SU-DHL-6 (cell line): ENCODE measurements at regions not wholly inside any gene's neighbourhood (a gene's known extent, or its start where the extent isn't known, plus 50 kb on each side); places are given as distances from the start of the nearest gene placed in this dataset.

Experiments
- H2AFZ ChIP-seq: fragments of 200-600 bp; sonication (generic); 2 replicates; pipeline ENCODE4 v1.6.1; 2014; ENCODE audit warnings: low read depth, mild to moderate bottlenecking, moderate library complexity, mixed read lengths, antibody characterized with exemption, low read length; ENCODE audit not compliant: severe bottlenecking
- H3F3A ChIP-seq: fragments of 200-600 bp; shearing (Covaris generic); 2 replicates; pipeline ENCODE4 v1.6.0; 2016; ENCODE audit warnings: antibody characterized with exemption, mild to moderate bottlenecking; ENCODE audit not compliant: insufficient read depth
- H3K27ac ChIP-seq: fragments of 200-600 bp; sonication (generic); 2 replicates; pipeline ENCODE4 v1.5.1; 2016; ENCODE audit warnings: low read depth, mild to moderate bottlenecking, low read length, moderate library complexity, mixed read lengths
- H3K27me3 ChIP-seq: fragments of 200-600 bp; sonication (generic), shearing (Covaris generic); 2 replicates; pipeline ENCODE4 v1.6.0; 2014; ENCODE audit warnings: mild to moderate bottlenecking, low read length
- H3K36me3 ChIP-seq: fragments of 200-600 bp; sonication (generic); 2 replicates; pipeline ENCODE4 v1.6.1; 2014; ENCODE audit warnings: mild to moderate bottlenecking, low read length, mixed read lengths
- H3K4me2 ChIP-seq: fragments of 300-600, 200-600 bp; shearing (Covaris generic), sonication (generic); 2 replicates; pipeline ENCODE4 v1.6.0; 2014; ENCODE audit warnings: low read length, low read depth, mild to moderate bottlenecking; ENCODE audit not compliant: poor library complexity, severe bottlenecking
- H3K4me3 ChIP-seq: fragments of 200-600 bp; sonication (generic); 2 replicates; pipeline ENCODE4 v1.5.1; 2014; ENCODE audit warnings: antibody characterized with exemption, low read length, mild to moderate bottlenecking, mixed read lengths; ENCODE audit not compliant: insufficient read depth, poor library complexity, severe bottlenecking
- H3K79me2 ChIP-seq: fragments of 200-600 bp; sonication (generic); 2 replicates; pipeline ENCODE4 v1.6.1; 2014; ENCODE audit warnings: mild to moderate bottlenecking, low read length, moderate library complexity; ENCODE audit not compliant: insufficient read depth
- H3K9ac ChIP-seq: fragments of 200-600 bp; sonication (generic); 2 replicates; pipeline ENCODE4 v1.7.0; 2014; ENCODE audit warnings: mild to moderate bottlenecking, low read length
- H3K9me2 ChIP-seq: fragments of 200-600 bp; sonication (generic); replicated peaks from 2 replicates; pipeline ENCODE4 v1.6.1; 2014; ENCODE audit warnings: low read length; ENCODE audit not compliant: insufficient read depth
- H3K9me3 ChIP-seq: fragments of 200-600 bp; sonication (generic); 2 replicates; pipeline ENCODE4 v1.6.1; 2014; ENCODE audit warnings: low read length, mixed read lengths; ENCODE audit not compliant: insufficient read depth
- H4K20me1 ChIP-seq: fragments of 200-600 bp; sonication (generic); 2 replicates; pipeline ENCODE4 v1.6.1; 2014; ENCODE audit warnings: low read depth, mild to moderate bottlenecking, antibody characterized with exemption, low read length, moderate library complexity, mixed read lengths
- EZH2phosphoT487 ChIP-seq: fragments of 200-600 bp; sonication (generic), shearing (Covaris generic); conservative IDR thresholded peaks from 2 replicates; pipeline ENCODE4 v1.6.1; 2018; ENCODE audit warnings: mild to moderate bottlenecking, antibody characterized with exemption, low read length, moderate library complexity, mixed read lengths
- TF ChIP-seq, protein P1 (sequence below): fragments of 200-600 bp; sonication (generic); IDR thresholded peaks from one replicate; pipeline ENCODE4 v1.5.1; 2017; ENCODE audit warnings: antibody characterized with exemption, mild to moderate bottlenecking, low read length, moderate library complexity; ENCODE audit not compliant: insufficient read depth, poor library complexity, severe bottlenecking

DNA sequence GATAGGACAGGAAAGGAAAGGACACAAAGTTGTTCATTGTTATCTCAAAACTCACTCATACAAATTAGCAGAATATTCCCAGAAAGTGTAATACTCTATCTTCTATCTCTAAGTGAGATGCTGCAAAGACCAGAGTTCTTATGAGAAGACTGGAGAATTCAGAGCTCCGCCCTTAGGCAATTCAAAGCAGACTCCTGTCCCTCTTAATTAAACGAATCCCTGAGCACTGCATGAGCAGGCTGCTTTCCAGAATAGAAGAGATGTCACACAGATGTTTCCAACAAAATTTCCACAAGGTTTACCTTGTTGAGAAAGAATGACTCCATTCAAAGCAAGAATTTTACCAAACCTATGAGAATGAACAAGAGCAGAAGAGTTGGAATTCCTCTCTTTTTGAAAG is 630.8 kb upstream of the INTU start:
- H3K27me3 ChIP-seq, result no peaks in the 10 kb centered on the region
- H3K4me2 ChIP-seq, result no peak overlapping the region
- H3K4me3 ChIP-seq, result no peak overlapping the region
- H4K20me1 ChIP-seq, result no peaks in the 10 kb centered on the region
- no peaks in the 10 kb centered on the region for H3K36me3 ChIP-seq
- H3K79me2 ChIP-seq, result no peaks in the 10 kb centered on the region
- H3K9me3 ChIP-seq, result no peaks in the 10 kb centered on the region
- no peak for TF ChIP-seq EZH2phosphoT487
- TF ChIP-seq, protein P1, sequence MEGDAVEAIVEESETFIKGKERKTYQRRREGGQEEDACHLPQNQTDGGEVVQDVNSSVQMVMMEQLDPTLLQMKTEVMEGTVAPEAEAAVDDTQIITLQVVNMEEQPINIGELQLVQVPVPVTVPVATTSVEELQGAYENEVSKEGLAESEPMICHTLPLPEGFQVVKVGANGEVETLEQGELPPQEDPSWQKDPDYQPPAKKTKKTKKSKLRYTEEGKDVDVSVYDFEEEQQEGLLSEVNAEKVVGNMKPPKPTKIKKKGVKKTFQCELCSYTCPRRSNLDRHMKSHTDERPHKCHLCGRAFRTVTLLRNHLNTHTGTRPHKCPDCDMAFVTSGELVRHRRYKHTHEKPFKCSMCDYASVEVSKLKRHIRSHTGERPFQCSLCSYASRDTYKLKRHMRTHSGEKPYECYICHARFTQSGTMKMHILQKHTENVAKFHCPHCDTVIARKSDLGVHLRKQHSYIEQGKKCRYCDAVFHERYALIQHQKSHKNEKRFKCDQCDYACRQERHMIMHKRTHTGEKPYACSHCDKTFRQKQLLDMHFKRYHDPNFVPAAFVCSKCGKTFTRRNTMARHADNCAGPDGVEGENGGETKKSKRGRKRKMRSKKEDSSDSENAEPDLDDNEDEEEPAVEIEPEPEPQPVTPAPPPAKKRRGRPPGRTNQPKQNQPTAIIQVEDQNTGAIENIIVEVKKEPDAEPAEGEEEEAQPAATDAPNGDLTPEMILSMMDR, result no peak
- H3K27ac ChIP-seq, result no peak overlapping the region
- no peak overlapping the region for H3K9ac ChIP-seq
- H3K9me2 ChIP-seq, result no peaks in the 10 kb centered on the region
- H2AFZ ChIP-seq, result no peak overlapping the region
- H3F3A ChIP-seq, result no peaks in the 10 kb centered on the region

GRCh38 chr4:127006446-127006877 is 626.3 kb upstream of the INTU start:
- no peak overlapping the region for H3K9ac ChIP-seq
- no peaks in the 10 kb centered on the region for H3F3A ChIP-seq
- H3K27ac ChIP-seq, result no peak overlapping the region
- H3K4me3 ChIP-seq, result no peak overlapping the region
- H3K36me3 ChIP-seq, result no peaks in the 10 kb centered on the region
- H4K20me1 ChIP-seq, result no peaks in the 10 kb centered on the region
- no peaks in the 10 kb centered on the region for H3K9me3 ChIP-seq
- H3K27me3 ChIP-seq, result no peaks in the 10 kb centered on the region
- TF ChIP-seq EZH2phosphoT487, result no peak
- TF ChIP-seq, protein P1, result no peak
- no peaks in the 10 kb centered on the region for H3K79me2 ChIP-seq
- no peak overlapping the region for H3K4me2 ChIP-seq
- H2AFZ ChIP-seq, result no peak overlapping the region
- H3K9me2 ChIP-seq, result no peaks in the 10 kb centered on the region

DNA sequence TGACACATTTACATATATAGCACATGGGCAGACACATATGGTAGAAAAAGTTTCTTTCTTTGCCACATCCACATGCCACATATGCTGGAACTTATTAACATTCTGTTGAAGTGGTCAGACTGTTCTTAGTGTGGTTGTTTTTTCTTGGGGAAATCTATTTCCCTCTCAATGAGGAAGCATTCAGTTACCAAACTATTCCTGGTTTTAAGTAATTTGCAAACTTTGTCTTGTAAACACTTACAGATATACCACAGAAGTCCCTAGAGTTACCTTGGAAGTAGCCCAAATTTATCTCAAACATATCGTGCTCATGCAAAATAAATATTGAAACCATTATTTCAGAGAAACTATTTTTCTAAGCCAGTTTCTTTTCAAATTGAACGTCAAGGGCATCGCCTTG is 625.5 kb upstream of the INTU start:
- no peak overlapping the region for H3K4me2 ChIP-seq
- no peaks in the 10 kb centered on the region for H3K9me2 ChIP-seq
- H4K20me1 ChIP-seq, result no peaks in the 10 kb centered on the region
- no peak overlapping the region for H2AFZ ChIP-seq
- H3K4me3 ChIP-seq, result no peak overlapping the region
- H3K9ac ChIP-seq, result no peak overlapping the region
- no peaks in the 10 kb centered on the region for H3K9me3 ChIP-seq
- no peaks in the 10 kb centered on the region for H3F3A ChIP-seq
- TF ChIP-seq EZH2phosphoT487, result no peak
- TF ChIP-seq, protein P1, result no peak
- no peaks in the 10 kb centered on the region for H3K27me3 ChIP-seq
- H3K79me2 ChIP-seq, result no peaks in the 10 kb centered on the region
- no peak overlapping the region for H3K27ac ChIP-seq
- no peaks in the 10 kb centered on the region for H3K36me3 ChIP-seq
